ENCODE measurements at regions not wholly inside any gene's neighbourhood (a gene's known extent, or its start where the extent isn't known, plus 50 kb on each side); places are given as distances from the start of the nearest gene placed in this dataset.
A peak's percentile ranks its signal among the peaks of the same experiment; 100 is the strongest.
"Not testable (repeated sequence)": the region's sequence is repeated elsewhere in the genome, so short reads cannot be mapped to it uniquely, and the experiment has no call there.

- no peak for DNase-seq (ENCODE audit: low read depth, low spot score)
These were observed 448.3 kb upstream of the NFIA start for GRCh38 chr1:60634106-60634505.

GRCh38 chr1:60622486-60622885 is 459.9 kb upstream of the NFIA start:
- no peak for DNase-seq (ENCODE audit: low read depth, low spot score)
- no peak overlapping the region for H3K27ac ChIP-seq

More at GRCh38 chr1:60634106-60634505, 448.3 kb upstream of the NFIA start:
- H3K27ac ChIP-seq = no peak overlapping the region

DNA sequence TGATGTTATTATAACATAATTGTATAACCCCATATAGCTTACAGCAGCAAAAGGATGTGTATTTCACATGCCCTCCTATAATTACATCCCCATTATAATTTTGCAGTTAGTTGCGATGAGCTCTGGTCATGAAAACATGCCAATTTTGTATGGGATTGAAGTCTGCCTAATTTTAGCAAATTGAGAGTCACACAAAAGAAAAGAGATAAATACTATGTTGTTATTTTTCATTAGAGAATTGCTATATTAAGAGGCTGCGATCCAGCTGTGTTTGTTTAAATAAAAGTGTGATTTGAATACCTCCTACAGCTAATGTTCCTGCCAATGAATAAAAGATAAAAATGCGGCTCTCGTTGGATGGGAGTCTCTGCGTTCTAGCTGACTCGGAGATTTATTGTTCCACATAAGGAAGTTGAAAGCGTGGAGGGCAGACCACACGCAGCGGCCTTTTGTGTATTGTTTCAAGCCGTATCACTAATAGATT is 461.0 kb upstream of the NFIA start:
- DNase-seq (ENCODE audit: low read depth, low spot score) = no peak
- H3K27ac ChIP-seq = no peak overlapping the region

- DNase-seq (ENCODE audit: low read depth, low spot score) = no peak
- no peak overlapping the region for H3K27ac ChIP-seq
These were observed 462.3 kb upstream of the NFIA start for GRCh38 chr1:60620087-60620486.

GRCh38 chr1:60619581-60619980 is 462.8 kb upstream of the NFIA start:
- H3K27ac ChIP-seq = no peak overlapping the region
- DNase-seq (ENCODE audit: low read depth, low spot score) = no peak

GRCh38 chr1:60615666-60616065 is 466.7 kb upstream of the NFIA start:
- DNase-seq (ENCODE audit: low read depth, low spot score) = no peak

DNA sequence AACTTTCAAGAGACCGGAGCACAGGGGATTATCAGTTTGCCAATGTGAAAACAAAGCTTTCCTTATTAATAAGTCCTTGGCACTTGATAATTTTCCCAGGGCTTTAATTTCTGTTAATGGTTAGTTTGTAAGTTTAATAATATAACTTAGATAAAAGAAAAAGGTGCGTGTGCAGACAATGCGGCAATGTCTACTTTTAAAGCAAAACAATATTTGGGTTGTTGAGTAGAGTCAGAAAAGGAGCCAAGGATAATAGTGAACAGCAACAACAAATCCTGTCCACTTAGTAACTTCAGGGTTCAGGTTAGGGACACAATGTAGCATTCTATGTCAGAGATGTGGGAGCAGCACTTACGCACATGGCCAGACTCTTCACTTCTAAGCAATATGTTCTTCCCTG is 469.6 kb upstream of the NFIA start:
- H3K27ac ChIP-seq = no peak overlapping the region
- no peak for DNase-seq (ENCODE audit: low read depth, low spot score)

More at GRCh38 chr1:60615666-60616065, 466.7 kb upstream of the NFIA start:
- H3K27ac ChIP-seq = no peak overlapping the region

GRCh38 chr1:60606921-60607320 is 475.4 kb upstream of the NFIA start:
- not testable (repeated sequence) for DNase-seq (ENCODE audit: low read depth, low spot score)

GRCh38 chr1:60600532-60600931 is 481.8 kb upstream of the NFIA start:
- DNase-seq (ENCODE audit: low read depth, low spot score) = no peak
- H3K27ac ChIP-seq = no peak overlapping the region

More at GRCh38 chr1:60606921-60607320, 475.4 kb upstream of the NFIA start:
- H3K27ac ChIP-seq = not testable (repeated sequence)

- H3K27ac ChIP-seq = no peak overlapping the region
- no peak for DNase-seq (ENCODE audit: low read depth, low spot score)
These were observed 482.8 kb upstream of the NFIA start for GRCh38 chr1:60599574-60599973.

DNA sequence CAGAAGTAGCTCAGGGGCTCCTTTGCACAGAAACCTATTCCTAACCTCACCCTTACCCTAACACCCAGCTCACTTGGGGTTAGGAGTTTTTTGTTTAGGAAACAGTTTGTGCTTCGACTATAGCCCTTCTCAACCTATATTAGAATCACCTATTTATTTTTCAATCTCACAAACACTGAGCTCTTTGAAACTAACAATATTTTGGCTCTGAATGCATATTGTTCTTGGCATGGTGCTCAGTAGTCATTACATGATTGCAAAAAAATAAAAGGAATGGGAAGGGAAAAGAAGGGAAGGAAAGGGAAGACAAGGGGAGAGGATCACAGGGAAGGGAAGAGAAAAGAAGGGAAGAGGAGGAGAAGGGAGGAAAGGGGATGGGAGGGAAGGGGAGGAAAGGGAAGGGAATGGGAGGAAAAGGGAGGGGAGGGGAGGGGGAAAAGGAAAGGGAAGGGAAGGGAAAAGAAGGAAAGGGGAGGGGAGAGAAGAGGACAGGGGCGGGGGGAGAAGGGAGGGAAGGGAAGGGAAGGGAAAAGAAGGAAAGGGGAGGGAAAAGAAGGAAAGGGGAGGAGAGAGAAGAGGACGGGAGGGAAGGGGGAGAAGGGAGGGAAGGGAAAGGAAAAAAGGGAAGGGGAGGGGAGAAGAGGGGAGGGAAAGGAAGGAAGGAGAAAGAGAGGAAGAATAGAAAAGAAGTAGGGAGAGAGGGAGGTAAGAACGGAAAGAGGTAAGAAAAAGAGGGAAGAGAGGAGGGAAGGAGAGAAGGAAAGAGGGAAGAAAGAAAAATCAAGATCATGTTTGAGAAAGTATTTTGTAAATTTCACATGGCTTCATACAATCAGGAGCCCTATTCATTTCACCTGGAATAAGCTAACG is 484.1 kb upstream of the NFIA start:
- no peak for DNase-seq (ENCODE audit: low read depth, low spot score)
- H3K27ac ChIP-seq = peak overlapping the region; percentile 52

DNA sequence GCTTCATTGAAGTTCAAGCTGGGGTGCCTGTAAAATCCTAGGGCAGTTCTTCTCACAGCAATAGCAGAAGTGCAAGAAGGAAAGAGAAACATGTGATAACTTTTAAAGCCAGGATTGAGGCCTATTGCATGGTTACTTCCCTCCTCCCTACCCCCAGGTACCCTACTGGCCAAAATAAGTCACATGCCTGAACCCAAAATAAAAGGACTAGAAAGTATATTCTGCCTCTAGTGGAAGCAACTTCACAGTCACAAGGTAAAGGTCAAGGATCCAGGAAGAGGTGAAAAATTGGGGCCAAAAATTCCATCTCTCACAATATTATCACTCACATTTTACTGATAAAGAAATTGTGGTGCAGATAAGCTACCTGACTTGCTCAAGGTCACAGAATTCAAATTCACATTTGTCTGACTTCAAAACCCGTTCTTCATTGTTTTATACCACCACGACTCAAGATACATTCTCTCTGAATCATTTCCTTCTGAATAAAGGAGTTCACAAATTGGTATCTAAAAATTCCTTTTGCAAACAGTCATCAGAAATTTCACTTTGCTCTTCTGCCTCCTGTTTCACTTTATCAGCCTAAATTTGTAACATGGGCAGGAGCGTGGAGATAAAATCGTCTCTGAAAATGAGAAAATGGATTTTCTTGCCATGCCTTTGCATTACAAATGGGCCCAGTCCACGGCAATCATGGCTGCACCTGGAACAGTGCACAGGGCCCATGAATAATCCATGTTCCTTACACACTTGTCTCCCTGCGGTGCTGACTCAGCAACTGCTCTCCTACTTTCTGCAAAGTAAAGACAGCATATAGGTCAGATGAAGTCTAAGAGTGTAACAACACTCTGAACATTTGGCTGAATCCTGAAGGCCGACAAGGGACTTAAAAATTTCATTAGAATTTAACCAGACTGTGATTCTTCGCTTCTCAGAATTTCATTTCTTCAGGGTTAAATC is 485.3 kb upstream of the NFIA start:
- H3K27ac ChIP-seq = peak overlapping the region; percentile 52
- DNase-seq (ENCODE audit: low read depth, low spot score) = no peak

DNA sequence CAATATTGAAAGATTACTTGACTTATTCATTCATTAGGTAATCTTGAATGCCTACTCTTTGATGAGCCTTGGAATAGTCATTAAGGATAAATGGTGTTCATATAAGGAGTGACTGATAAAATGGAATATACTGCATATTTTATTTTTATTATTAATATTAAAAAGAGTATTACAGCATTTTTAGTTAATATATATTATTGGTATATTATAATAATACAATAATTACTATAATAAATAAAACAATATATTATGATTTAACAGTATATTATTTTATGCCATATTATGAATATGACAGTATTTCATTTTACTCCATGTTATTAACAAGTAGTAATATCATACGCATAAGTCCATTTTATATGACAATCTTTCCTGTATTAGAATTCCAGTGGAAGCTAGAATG is 490.8 kb upstream of the NFIA start:
- H3K27ac ChIP-seq = no peak overlapping the region
- DNase-seq (ENCODE audit: low read depth, low spot score) = no peak

DNA sequence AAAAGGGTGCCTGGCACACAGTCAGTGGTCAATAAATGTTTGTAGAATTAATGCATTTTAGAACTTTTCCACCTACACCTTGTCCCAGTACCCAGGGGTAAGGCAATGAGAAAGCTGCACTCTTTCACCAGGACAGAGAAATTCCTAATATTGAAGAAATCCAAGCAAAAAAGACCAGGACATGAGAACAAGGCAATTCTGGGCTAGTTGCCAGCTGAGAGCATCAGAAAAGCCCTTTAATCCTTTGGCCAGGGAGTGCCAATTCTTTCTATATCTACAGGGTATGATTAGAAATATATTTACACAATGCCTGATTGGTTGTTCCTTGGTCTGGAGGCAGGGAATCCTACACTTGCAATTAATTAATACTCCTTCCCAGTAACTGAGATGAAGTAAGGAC is 492.4 kb upstream of the NFIA start:
- DNase-seq (ENCODE audit: low read depth, low spot score) = no peak
- H3K27ac ChIP-seq = no peak overlapping the region

- no peak for DNase-seq (ENCODE audit: low read depth, low spot score)
- H3K27ac ChIP-seq = no peak overlapping the region
These were observed 493.2 kb upstream of the NFIA start for GRCh38 chr1:60589046-60589748.

DNA sequence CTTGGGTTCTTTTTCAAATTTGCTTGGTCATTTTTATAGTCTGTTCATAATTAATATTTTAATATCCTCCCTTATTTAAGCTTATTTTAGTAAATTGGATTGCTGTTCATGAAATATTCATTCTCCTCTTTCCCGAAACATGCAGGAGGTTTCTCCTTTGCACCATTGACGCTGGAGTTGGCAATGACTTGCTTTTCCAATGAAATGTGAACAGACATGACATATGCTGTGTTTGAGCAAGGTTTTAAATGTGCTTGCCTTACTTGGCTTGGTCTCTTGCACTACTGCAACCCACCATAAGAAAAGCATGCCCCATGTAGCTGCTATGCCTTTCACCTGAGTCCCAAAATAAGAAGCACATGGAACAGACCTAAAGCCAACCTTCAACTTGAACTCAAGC is 498.0 kb upstream of the NFIA start:
- no peak for DNase-seq (ENCODE audit: low read depth, low spot score)
- no peak overlapping the region for H3K27ac ChIP-seq

GRCh38 chr1:60583696-60584095 is 498.7 kb upstream of the NFIA start:
- DNase-seq (ENCODE audit: low read depth, low spot score) = no peak
- H3K27ac ChIP-seq = no peak overlapping the region

GRCh38 chr1:60581455-60582220 is 500.7 kb upstream of the NFIA start:
- no peak for DNase-seq (ENCODE audit: low read depth, low spot score)
- H3K27ac ChIP-seq = no peak overlapping the region

GRCh38 chr1:60577029-60577428 is 503.5 kb upstream of the C1orf87 start:
- DNase-seq (ENCODE audit: low read depth, low spot score) = no peak
- H3K27ac ChIP-seq = no peak overlapping the region

All from epithelial cell of prostate (primary cell).